PC-9 (cell line): ENCODE measurements at regions not wholly inside any gene's neighbourhood (a gene's known extent, or its start where the extent isn't known, plus 50 kb on each side); places are given as distances from the start of the nearest gene placed in this dataset.

Experiments used
- BruUV-seq: library from RNA; stranded (reverse); fragments of 400-500 nt; replicated peaks from 2 replicates; lab custom pipeline; 2021; lab: Mats Ljungman, UMichigan
- CTCF ChIA-PET: fragments of 300-600 bp; sonication (Branson Sonifier 250); formaldehyde crosslinking; loops from one replicate; lab custom pipeline; 2022; ENCODE audit warnings: antibody characterized with exemption; lab: Charles Lee
- POLR2A ChIA-PET: fragments of 300-600 bp; sonication (Branson Sonifier 250); formaldehyde crosslinking; loops from one replicate; lab custom pipeline; 2022; ENCODE audit warnings: antibody characterized with exemption; ENCODE audit not compliant: unreplicated experiment; lab: Charles Lee
- DNase-seq, 2 experiments: peaks; one replicate each; pipeline versions ENCODE4 v3.0.0 to v3.0.0-alpha.2; 2015 to 2022; ENCODE audit warnings: mixed read lengths in 1 of 2
- H2AFZ ChIP-seq: fragments of 200-600 bp; sonication (generic); 2 replicates; pipeline ENCODE4 v1.8.1; 2017; ENCODE audit warnings: antibody characterized with exemption
- H3F3A ChIP-seq: fragments of 200-600 bp; sonication (generic); 2 replicates; pipeline ENCODE4 v1.8.1; 2017; ENCODE audit warnings: antibody characterized with exemption, mild to moderate bottlenecking, low read depth; ENCODE audit not compliant: insufficient read depth
- H3K27ac ChIP-seq: fragments of 200-600 bp; sonication (generic); 2 replicates; pipeline ENCODE4 v1.6.1; 2016; ENCODE audit warnings: mixed run types
- H3K27me3 ChIP-seq: fragments of 200-600 bp; sonication (generic); 2 replicates; pipeline ENCODE4 v1.6.1; 2016; ENCODE audit warnings: low read depth, mixed run types; ENCODE audit not compliant: insufficient read depth
- H3K36me3 ChIP-seq: fragments of 200-600 bp; sonication (generic); 2 replicates; pipeline ENCODE4 v1.6.1; 2016; ENCODE audit warnings: low read depth, mixed run types
- H3K4me1 ChIP-seq: fragments of 200-600 bp; sonication (generic); replicated peaks from 2 replicates; pipeline ENCODE4 v1.6.1; 2016; ENCODE audit warnings: mixed run types; ENCODE audit not compliant: insufficient read depth
- H3K4me2 ChIP-seq: fragments of 200-600 bp; sonication (generic); 2 replicates; pipeline ENCODE4 v1.6.1; 2017; ENCODE audit warnings: mixed run types
- H3K4me3 ChIP-seq: fragments of 200-600 bp; sonication (generic); 2 replicates; pipeline ENCODE4 v1.6.1; 2016; ENCODE audit warnings: mixed run types
- H3K79me2 ChIP-seq: fragments of 200-600 bp; sonication (generic); 2 replicates; pipeline ENCODE4 v1.6.1; 2017; ENCODE audit warnings: low read depth, mixed run types
- H3K9me2 ChIP-seq: fragments of 200-600 bp; sonication (generic); 2 replicates; pipeline ENCODE4 v1.8.1; 2017; ENCODE audit warnings: mild to moderate bottlenecking; ENCODE audit not compliant: insufficient read depth
- H3K9me3 ChIP-seq: fragments of 200-600 bp; sonication (generic); 2 replicates; pipeline ENCODE4 v1.8.1; 2016; ENCODE audit warnings: low read depth; ENCODE audit not compliant: insufficient read depth
- H4K20me1 ChIP-seq: fragments of 200-600 bp; sonication (generic); 2 replicates; pipeline ENCODE4 v1.8.1; 2017; ENCODE audit not compliant: insufficient read depth
- CTCF ChIP-seq: fragments of 200-600 bp; sonication (generic); conservative IDR thresholded peaks from 2 replicates; pipeline ENCODE4 v1.6.1; 2017; ENCODE audit warnings: mixed run types, antibody characterized with exemption, mild to moderate bottlenecking, moderate library complexity
- EZH2 ChIP-seq: fragments of 200-600 bp; sonication (generic); IDR thresholded peaks from 2 replicates; pipeline ENCODE4 v1.8.0; 2017; ENCODE audit warnings: antibody characterized with exemption, low read depth
- intact Hi-C: fragments of 100-400 bp; cut with micrococcal nuclease; formaldehyde crosslinking; loops from one replicate; pipeline ENCODE4 v1.10.0; 2022; ENCODE audit not compliant: unreplicated experiment

- H3K79me2 ChIP-seq = no peaks in the 10 kb centered on the region
- no peak overlapping the region for H3K4me2 ChIP-seq
- no peak overlapping the region for H3K4me3 ChIP-seq
- no peaks in the 10 kb centered on the region for H3K9me3 ChIP-seq
- intact Hi-C loops = no loop called here
- no peak overlapping the region for H3K27ac ChIP-seq
- ChIA-PET POLR2A (no interaction called here), CTCF (no interaction called here)
- H3K36me3 ChIP-seq = no peaks in the 10 kb centered on the region
- H3K4me1 ChIP-seq = no peaks in the 10 kb centered on the region
- no peaks in the 10 kb centered on the region for H3K9me2 ChIP-seq
- peaks cover 53% of the 10 kb centered on the region for H3K27me3 ChIP-seq
- H2AFZ ChIP-seq = no peak overlapping the region
- no peak for TF ChIP-seq CTCF
- no peak for TF ChIP-seq EZH2
- H3F3A ChIP-seq = no peaks in the 10 kb centered on the region
- BruUV-seq = no TSS peak
- H4K20me1 ChIP-seq = no peaks in the 10 kb centered on the region
- no peak for DNase-seq
These were observed 470.0 kb downstream of the MATN1 start for GRCh38 chr1:30253361-30253760.

GRCh38 chr1:30250984-30251850 lies 472.2 kb downstream of the MATN1 start:
- Histone ChIP-seq H3K79me2 (no peaks in the 10 kb centered on the region), H3K9me2 (no peaks in the 10 kb centered on the region), H3K4me3 (no peak overlapping the region), H3K9me3 (no peaks in the 10 kb centered on the region), H3K4me1 (no peaks in the 10 kb centered on the region), H3K27ac (no peak overlapping the region), H3K27me3 (peaks cover 65% of the 10 kb centered on the region), H3K36me3 (no peaks in the 10 kb centered on the region), H4K20me1 (no peaks in the 10 kb centered on the region), H3K4me2 (no peak overlapping the region), H3F3A (no peaks in the 10 kb centered on the region), H2AFZ (no peak overlapping the region)
- intact Hi-C loops = no loop called here
- BruUV-seq = no TSS peak
- POLR2A ChIA-PET = no interaction called here
- CTCF ChIA-PET = no interaction called here
- no peak for DNase-seq
- TF ChIP-seq CTCF = no peak
- no peak for TF ChIP-seq EZH2

- no peaks in the 10 kb centered on the region for H4K20me1 ChIP-seq
- no peak overlapping the region for H2AFZ ChIP-seq
- TF ChIP-seq EZH2 (no peak), CTCF (no peak)
- intact Hi-C loops = no loop called here
- no peaks in the 10 kb centered on the region for H3K9me2 ChIP-seq
- H3K9me3 ChIP-seq = no peaks in the 10 kb centered on the region
- no peaks in the 10 kb centered on the region for H3K36me3 ChIP-seq
- H3K4me2 ChIP-seq = no peak overlapping the region
- ChIA-PET POLR2A (no interaction called here), CTCF (no interaction called here)
- no peak overlapping the region for H3K27ac ChIP-seq
- no peak for DNase-seq
- H3K27me3 ChIP-seq = peaks cover 65% of the 10 kb centered on the region
- no peak overlapping the region for H3K4me3 ChIP-seq
- no peaks in the 10 kb centered on the region for H3K4me1 ChIP-seq
- H3F3A ChIP-seq = no peaks in the 10 kb centered on the region
- H3K79me2 ChIP-seq = no peaks in the 10 kb centered on the region
- BruUV-seq = no TSS peak
These were observed 472.9 kb downstream of the MATN1 start for GRCh38 chr1:30250338-30250983.
